ENCODE measurements at regions not wholly inside any gene's neighbourhood (a gene's known extent, or its start where the extent isn't known, plus 50 kb on each side); places are given as distances from the start of the nearest gene placed in this dataset.

DNA sequence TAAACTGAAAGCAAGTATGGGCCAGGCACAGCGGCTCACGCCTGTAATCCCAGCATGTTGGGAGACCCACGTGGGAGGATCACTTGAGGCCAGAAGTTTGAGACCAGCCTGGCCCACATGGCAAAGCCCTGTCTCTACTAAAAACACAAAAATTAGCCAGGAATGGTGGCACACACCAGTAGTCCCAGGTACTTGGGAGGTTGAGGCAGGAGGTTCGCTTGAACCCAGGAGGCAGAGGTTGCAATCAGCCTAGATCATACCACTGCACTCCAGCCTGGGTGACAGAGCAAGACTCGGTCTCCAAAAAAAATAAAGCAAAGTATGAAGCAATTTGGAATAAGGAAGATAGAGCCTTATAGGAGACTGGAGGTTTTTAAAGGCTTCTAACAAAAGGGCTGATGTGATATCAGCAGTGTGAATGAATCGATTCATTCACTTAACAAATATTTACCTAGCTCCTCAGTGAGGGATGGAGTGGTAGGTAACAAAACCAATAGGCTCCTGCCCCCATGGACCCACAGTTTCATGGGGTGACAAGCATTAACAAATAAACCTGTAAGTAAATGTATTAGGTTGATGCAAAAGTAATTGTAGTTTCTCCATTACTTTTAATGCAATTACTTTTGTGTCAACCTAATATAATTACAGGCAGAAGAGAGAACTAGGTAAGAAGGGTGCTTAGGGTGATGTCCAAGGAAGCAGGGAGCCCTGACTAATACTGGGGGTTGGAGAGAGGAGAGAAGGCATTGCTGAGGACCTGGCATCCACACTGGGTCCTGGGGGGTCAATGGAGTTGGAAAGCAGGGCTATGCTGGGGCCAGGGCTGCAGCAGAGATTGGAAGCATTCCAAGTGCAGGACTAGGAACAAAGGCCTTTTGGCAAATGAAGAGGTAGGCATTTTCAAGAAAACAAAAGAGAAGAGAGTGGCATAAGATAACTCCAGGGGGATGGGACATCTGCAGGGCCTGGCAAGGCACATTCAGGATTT lies 195.4 kb upstream of the ARL4C start:
- Histone ChIP-seq H3K27me3 (ENCODE audit: control insufficient read depth in 1 of 2, insufficient read depth in 2 of 2, low read length in 2 of 2) (peaks cover 0 to 5% of the 10 kb centered on the region in 2 donors), H3K4me1 (ENCODE audit: control insufficient read depth in 1 of 2, insufficient read depth in 2 of 2, low read length in 2 of 2) (no peaks in the 10 kb centered on the region), H3K36me3 (ENCODE audit: control insufficient read depth in 1 of 2, insufficient read depth in 2 of 2, low read length in 2 of 2) (no peaks in the 10 kb centered on the region), H3K4me3 (ENCODE audit: low read depth in 1 of 2, low read length in 2 of 2) (no peak overlapping the region), H3K9ac (ENCODE audit: low read depth in 1 of 2, low read length in 2 of 2) (no peak overlapping the region), H3K27ac (ENCODE audit: low read depth, low read length) (no peak overlapping the region), H3K9me3 (ENCODE audit: control insufficient read depth in 1 of 2, low read length in 2 of 2) (peaks cover 10 to 13% of the 10 kb centered on the region in 2 donors)

DNA sequence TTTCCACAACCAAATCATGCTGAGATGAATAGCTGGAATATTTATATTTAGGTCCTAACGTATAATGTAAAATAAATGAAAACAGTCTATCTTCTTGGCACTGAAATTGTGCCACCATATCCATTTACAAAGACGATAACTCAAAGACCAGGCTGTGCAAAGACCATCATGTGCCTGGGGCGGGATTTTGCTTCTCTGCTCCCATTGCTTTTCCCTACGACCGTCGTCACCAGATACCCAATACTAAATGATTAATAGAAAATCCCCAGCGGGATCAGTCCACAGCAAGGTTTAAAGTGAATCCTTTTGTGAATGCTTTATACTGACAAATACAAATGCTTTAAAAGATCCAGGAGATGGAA lies 194.3 kb upstream of the ARL4C start:
- no peaks in the 10 kb centered on the region for H3K36me3 ChIP-seq (ENCODE audit: control insufficient read depth in 1 of 2, insufficient read depth in 2 of 2, low read length in 2 of 2)
- H3K4me3 ChIP-seq (ENCODE audit: low read depth in 1 of 2, low read length in 2 of 2) = no peak overlapping the region
- no peak overlapping the region for H3K9ac ChIP-seq (ENCODE audit: low read depth in 1 of 2, low read length in 2 of 2)
- peaks cover 0 to 5% of the 10 kb centered on the region in 2 donors for H3K27me3 ChIP-seq (ENCODE audit: control insufficient read depth in 1 of 2, insufficient read depth in 2 of 2, low read length in 2 of 2)
- H3K27ac ChIP-seq (ENCODE audit: low read depth, low read length) = no peak overlapping the region
- peaks cover 1 to 2% of the 10 kb centered on the region in 2 donors for H3K9me3 ChIP-seq (ENCODE audit: control insufficient read depth in 1 of 2, low read length in 2 of 2)
- no peaks in the 10 kb centered on the region for H3K4me1 ChIP-seq (ENCODE audit: control insufficient read depth in 1 of 2, insufficient read depth in 2 of 2, low read length in 2 of 2)

DNA sequence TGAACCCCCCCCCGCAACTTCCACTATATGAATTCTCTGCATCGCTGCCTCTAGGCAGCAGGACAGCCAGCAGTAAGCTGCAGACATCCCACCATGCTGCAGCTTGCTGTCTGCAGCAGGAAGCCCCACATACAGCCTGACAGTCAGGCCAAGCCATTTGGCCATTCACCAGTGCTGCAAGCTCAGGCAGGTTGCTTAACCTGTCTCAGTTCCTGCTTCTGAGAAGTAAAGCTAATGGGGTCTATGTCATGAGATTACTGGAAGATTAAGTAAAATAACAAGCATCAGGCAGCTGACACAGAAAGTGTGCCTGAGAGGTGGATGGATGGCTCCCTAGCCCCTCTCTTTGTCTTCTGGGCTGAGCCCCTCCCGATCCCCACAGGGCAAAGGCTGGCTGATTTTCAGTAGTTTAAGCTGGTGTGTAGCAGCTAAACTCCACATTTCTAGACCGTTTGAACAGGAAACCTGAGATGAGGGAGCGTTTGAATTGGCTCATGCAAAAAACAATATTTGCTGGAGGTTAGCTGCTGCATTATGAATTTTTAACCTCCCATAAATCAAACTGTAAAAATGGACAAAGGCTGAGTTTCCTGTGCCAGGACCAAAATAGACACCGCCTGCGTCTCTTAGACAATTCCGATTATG lies 193.8 kb upstream of the ARL4C start:
- Histone ChIP-seq H3K9ac (ENCODE audit: low read depth in 1 of 2, low read length in 2 of 2) (no peak overlapping the region), H3K36me3 (ENCODE audit: control insufficient read depth in 1 of 2, insufficient read depth in 2 of 2, low read length in 2 of 2) (no peaks in the 10 kb centered on the region), H3K27me3 (ENCODE audit: control insufficient read depth in 1 of 2, insufficient read depth in 2 of 2, low read length in 2 of 2) (peaks cover 0 to 5% of the 10 kb centered on the region in 2 donors), H3K9me3 (ENCODE audit: control insufficient read depth in 1 of 2, low read length in 2 of 2) (no peaks in the 10 kb centered on the region), H3K4me1 (ENCODE audit: control insufficient read depth in 1 of 2, insufficient read depth in 2 of 2, low read length in 2 of 2) (no peaks in the 10 kb centered on the region), H3K4me3 (ENCODE audit: low read depth in 1 of 2, low read length in 2 of 2) (no peak overlapping the region), H3K27ac (ENCODE audit: low read depth, low read length) (no peak overlapping the region)

DNA sequence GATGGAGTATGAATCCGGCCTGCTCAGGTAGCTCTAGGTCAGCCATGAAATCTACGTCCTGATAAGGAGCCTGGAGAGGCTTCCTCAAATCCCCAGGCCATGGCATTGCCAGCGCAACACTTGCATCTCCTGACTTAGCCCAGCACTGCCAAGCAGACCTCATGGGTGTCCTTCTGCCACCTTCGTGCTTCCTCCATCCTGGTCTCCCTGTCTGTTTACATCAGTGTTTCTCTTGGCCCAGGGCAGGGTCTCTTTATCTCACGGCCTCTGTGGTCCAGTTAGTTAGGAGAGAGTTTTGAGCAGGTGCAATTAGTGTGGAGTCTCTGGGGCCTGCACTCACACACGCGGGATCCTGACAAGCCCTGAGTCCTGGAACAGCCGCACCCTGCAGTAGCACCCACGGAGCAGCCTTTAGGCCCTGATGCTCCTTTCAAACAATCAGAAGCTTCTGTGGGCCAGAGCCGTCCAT lies 193.1 kb upstream of the ARL4C start:
- Histone ChIP-seq H3K27ac (ENCODE audit: low read depth, low read length) (no peak overlapping the region), H3K4me1 (ENCODE audit: control insufficient read depth in 1 of 2, insufficient read depth in 2 of 2, low read length in 2 of 2) (no peaks in the 10 kb centered on the region), H3K36me3 (ENCODE audit: control insufficient read depth in 1 of 2, insufficient read depth in 2 of 2, low read length in 2 of 2) (no peaks in the 10 kb centered on the region), H3K27me3 (ENCODE audit: control insufficient read depth in 1 of 2, insufficient read depth in 2 of 2, low read length in 2 of 2) (peaks cover 0 to 5% of the 10 kb centered on the region in 2 donors), H3K9me3 (ENCODE audit: control insufficient read depth in 1 of 2, low read length in 2 of 2) (no peaks in the 10 kb centered on the region), H3K9ac (ENCODE audit: low read depth in 1 of 2, low read length in 2 of 2) (no peak overlapping the region), H3K4me3 (ENCODE audit: low read depth in 1 of 2, low read length in 2 of 2) (no peak overlapping the region)

DNA sequence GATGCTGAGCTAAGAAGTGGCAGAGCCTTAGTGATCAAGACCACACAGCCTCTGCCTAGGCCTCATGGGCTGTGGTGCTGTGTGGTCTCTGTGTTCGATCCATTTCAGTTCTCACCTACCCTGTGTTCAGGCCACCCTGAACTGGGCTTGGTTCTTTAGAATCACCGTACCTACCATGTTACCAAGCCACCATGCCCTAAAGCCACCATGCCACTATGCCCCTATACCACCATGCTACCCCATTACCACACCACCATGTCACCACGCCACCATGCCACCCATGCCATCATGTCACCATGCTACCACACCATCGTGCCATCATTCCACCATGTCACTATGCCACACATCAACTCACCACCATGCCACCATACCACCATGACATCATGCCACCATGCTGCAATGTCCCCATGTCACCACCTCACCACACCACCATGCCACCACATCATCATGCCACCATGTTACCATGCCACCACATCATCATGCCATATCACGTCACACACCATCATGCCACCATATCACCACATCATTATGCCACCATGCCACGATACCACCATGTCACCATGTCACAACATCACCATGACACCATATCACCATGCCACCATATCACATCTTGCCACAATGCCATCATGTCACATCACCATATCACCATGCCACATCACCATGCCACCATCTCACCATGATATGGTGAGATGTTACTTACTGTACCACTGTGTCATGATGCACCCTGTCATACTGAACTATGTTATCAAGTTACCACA lies 191.0 kb upstream of the ARL4C start:
- H3K9ac ChIP-seq (ENCODE audit: low read depth in 1 of 2, low read length in 2 of 2) = no peak overlapping the region

DNA sequence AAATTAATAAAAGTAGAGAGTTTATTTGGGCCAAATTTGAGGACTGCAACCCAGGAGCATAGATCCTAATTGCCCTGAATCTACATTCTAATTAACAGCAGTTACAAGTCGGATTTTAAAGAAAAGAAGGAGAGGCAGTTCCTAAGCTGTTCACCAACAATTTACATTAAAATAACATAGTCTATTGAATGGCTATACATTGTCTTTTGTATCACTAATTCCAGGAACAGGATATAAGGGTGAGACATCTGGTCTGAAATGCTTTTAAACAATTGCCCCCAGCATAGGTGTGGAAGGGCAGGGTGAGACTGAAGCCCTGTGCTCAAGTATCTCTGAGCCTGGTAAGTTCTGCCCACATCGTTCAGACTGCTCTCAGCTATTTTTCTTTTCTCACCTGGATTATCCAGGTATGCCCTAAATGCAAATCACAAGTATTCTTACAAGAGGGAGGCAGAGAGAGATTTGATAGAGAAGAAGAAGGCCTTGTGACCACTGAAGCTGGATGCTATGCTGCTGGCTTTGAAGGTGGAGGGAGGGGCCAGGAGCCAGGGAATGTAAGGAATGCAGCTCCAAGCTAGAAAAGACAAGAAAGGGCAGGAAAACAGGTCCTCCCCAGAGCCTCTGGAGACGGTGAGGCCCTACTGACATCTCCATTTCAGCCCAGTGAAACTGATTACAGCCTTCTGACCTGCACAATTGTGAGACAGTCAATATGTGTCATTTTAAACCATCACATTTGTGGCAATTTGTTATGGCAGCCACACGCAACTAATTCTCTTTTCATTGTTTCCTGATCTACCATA lies 189.4 kb upstream of the ARL4C start:
- Histone ChIP-seq H3K27me3 (ENCODE audit: control insufficient read depth in 1 of 2, insufficient read depth in 2 of 2, low read length in 2 of 2) (peaks cover 0 to 5% of the 10 kb centered on the region in 2 donors), H3K36me3 (ENCODE audit: control insufficient read depth in 1 of 2, insufficient read depth in 2 of 2, low read length in 2 of 2) (no peaks in the 10 kb centered on the region), H3K4me1 (ENCODE audit: control insufficient read depth in 1 of 2, insufficient read depth in 2 of 2, low read length in 2 of 2) (no peaks in the 10 kb centered on the region), H3K4me3 (ENCODE audit: low read depth in 1 of 2, low read length in 2 of 2) (no peak overlapping the region), H3K9ac (ENCODE audit: low read depth in 1 of 2, low read length in 2 of 2) (no peak overlapping the region), H3K9me3 (ENCODE audit: control insufficient read depth in 1 of 2, low read length in 2 of 2) (no peaks in the 10 kb centered on the region), H3K27ac (ENCODE audit: low read depth, low read length) (no peak overlapping the region)

More for the DNA sequence above, 191.0 kb upstream of the ARL4C start:
- peaks cover 0 to 5% of the 10 kb centered on the region in 2 donors for H3K27me3 ChIP-seq (ENCODE audit: control insufficient read depth in 1 of 2, insufficient read depth in 2 of 2, low read length in 2 of 2)
- no peaks in the 10 kb centered on the region for H3K9me3 ChIP-seq (ENCODE audit: control insufficient read depth in 1 of 2, low read length in 2 of 2)
- no peaks in the 10 kb centered on the region for H3K4me1 ChIP-seq (ENCODE audit: control insufficient read depth in 1 of 2, insufficient read depth in 2 of 2, low read length in 2 of 2)
- H3K36me3 ChIP-seq (ENCODE audit: control insufficient read depth in 1 of 2, insufficient read depth in 2 of 2, low read length in 2 of 2) = no peaks in the 10 kb centered on the region
- no peak overlapping the region for H3K27ac ChIP-seq (ENCODE audit: low read depth, low read length)
- H3K4me3 ChIP-seq (ENCODE audit: low read depth in 1 of 2, low read length in 2 of 2) = no peak overlapping the region

DNA sequence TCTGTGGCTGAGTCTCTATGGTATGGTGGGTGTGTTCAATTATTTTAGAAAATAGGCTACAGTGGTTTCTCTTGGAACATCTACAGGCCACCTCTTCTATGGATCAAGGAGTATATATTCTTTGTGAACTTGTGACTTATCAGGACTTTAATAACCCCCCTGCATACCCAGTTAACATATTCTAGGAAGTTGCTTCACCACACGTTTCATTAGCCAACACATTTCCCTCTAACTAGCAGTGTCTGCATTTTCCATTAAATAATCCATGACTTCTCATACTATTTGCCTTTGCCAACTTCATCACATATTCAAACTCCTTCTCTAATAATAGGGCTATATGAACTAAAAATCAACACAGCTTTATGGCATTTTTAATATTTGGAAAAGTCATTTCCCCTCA lies 187.6 kb upstream of the ARL4C start:
- no peak overlapping the region for H3K4me3 ChIP-seq (ENCODE audit: low read depth in 1 of 2, low read length in 2 of 2)
- no peaks in the 10 kb centered on the region for H3K9me3 ChIP-seq (ENCODE audit: control insufficient read depth in 1 of 2, low read length in 2 of 2)
- H3K27ac ChIP-seq (ENCODE audit: low read depth, low read length) = no peak overlapping the region
- no peaks in the 10 kb centered on the region for H3K4me1 ChIP-seq (ENCODE audit: control insufficient read depth in 1 of 2, insufficient read depth in 2 of 2, low read length in 2 of 2)
- H3K27me3 ChIP-seq (ENCODE audit: control insufficient read depth in 1 of 2, insufficient read depth in 2 of 2, low read length in 2 of 2) = no peaks in the 10 kb centered on the region
- H3K36me3 ChIP-seq (ENCODE audit: control insufficient read depth in 1 of 2, insufficient read depth in 2 of 2, low read length in 2 of 2) = no peaks in the 10 kb centered on the region
- H3K9ac ChIP-seq (ENCODE audit: low read depth in 1 of 2, low read length in 2 of 2) = no peak overlapping the region

DNA sequence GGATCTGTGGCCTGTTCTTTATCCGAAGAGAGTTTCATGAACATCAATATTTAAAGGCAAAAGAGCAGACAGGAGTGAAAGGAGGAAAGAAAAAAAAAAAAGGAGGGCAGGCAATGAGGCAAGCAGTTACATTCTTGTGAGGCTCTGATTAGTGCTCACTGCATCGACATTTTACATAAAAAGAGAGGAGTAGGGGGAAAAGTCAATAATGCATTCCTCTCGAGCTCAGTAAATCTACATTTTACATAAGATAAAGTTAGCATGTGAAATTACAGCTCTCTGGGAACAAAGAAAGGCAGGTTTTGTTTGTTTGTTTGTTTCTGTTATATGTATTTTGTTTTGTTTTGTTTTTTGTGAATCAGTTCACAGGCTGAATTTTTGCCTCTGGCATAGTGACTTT lies 187.1 kb upstream of the ARL4C start:
- Histone ChIP-seq H3K9ac (ENCODE audit: low read depth in 1 of 2, low read length in 2 of 2) (no peak overlapping the region), H3K9me3 (ENCODE audit: control insufficient read depth in 1 of 2, low read length in 2 of 2) (no peaks in the 10 kb centered on the region), H3K4me3 (ENCODE audit: low read depth in 1 of 2, low read length in 2 of 2) (no peak overlapping the region), H3K36me3 (ENCODE audit: control insufficient read depth in 1 of 2, insufficient read depth in 2 of 2, low read length in 2 of 2) (no peaks in the 10 kb centered on the region), H3K4me1 (ENCODE audit: control insufficient read depth in 1 of 2, insufficient read depth in 2 of 2, low read length in 2 of 2) (no peaks in the 10 kb centered on the region), H3K27me3 (ENCODE audit: control insufficient read depth in 1 of 2, insufficient read depth in 2 of 2, low read length in 2 of 2) (no peaks in the 10 kb centered on the region), H3K27ac (ENCODE audit: low read depth, low read length) (no peak overlapping the region)

DNA sequence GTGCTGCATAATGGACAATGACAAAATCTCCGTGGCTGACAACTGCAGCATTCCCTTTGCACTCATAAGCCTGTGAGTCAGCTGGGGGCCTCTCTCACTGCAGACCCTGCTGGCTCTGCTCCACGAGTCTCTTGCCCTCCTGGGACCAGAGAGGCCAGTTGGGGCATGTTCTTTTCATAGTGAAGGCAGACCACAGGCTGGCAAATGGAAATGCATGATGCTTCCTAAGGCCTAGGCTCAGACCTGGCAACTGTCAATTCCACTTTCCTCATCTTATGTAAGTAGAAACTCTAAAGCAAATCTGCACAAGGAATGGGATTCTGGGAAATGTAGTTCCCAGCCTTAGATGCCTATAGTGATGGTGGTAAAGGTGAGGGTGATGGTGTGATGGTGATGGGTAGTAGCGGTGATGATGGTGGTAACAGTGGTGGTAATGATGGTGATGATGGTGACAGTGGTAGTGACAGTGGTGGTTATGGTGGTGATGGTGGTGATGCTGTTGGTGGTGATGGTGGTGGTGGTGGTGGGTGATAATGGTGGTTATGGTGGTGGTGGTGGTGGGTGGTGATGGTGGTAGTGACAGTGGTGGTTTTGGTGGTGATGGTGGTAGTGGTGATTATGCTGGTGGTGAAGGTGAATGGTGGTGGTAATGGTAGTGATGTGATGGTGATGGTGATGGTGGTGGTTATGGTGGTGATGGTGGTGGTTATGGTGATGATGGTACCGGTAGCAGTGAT lies 185.8 kb upstream of the ARL4C start:
- Histone ChIP-seq H3K9me3 (ENCODE audit: control insufficient read depth in 1 of 2, low read length in 2 of 2) (no peaks in the 10 kb centered on the region), H3K4me3 (ENCODE audit: low read depth in 1 of 2, low read length in 2 of 2) (no peak overlapping the region), H3K4me1 (ENCODE audit: control insufficient read depth in 1 of 2, insufficient read depth in 2 of 2, low read length in 2 of 2) (no peaks in the 10 kb centered on the region), H3K27me3 (ENCODE audit: control insufficient read depth in 1 of 2, insufficient read depth in 2 of 2, low read length in 2 of 2) (no peaks in the 10 kb centered on the region), H3K27ac (ENCODE audit: low read depth, low read length) (no peak overlapping the region), H3K9ac (ENCODE audit: low read depth in 1 of 2, low read length in 2 of 2) (no peak overlapping the region), H3K36me3 (ENCODE audit: control insufficient read depth in 1 of 2, insufficient read depth in 2 of 2, low read length in 2 of 2) (no peaks in the 10 kb centered on the region)
